GM12878 (cell line): ENCODE measurements at regions not wholly inside any gene's neighbourhood (a gene's known extent, or its start where the extent isn't known, plus 50 kb on each side); places are given as distances from the start of the nearest gene placed in this dataset.

ENCODE experiments used
- ATAC-seq: fragments of 200-7000 bp; cut with Tn5 transposase; 3 replicates; pipeline ENCODE4 v1.9.1; 2020; ENCODE audit warnings: mild to moderate bottlenecking, moderate library complexity
- BruUV-seq: library from RNA; stranded (reverse); fragments of 400-500 nt; replicated peaks from 2 replicates; lab custom pipeline; 2021; lab: Mats Ljungman, UMichigan
- CTCF ChIA-PET: fragments of 300-600 bp; sonication (Branson Sonifier 250); formaldehyde crosslinking; extraction: SDS; loops from one replicate; lab custom pipeline; 2021; ENCODE audit warnings: inconsistent platforms; lab: Yijun Ruan, JAX
- POLR2A ChIA-PET: fragments of 350-600 bp; formaldehyde crosslinking; extraction: SDS; loops from one replicate; lab custom pipeline; 2021; ENCODE audit warnings: inconsistent platforms; lab: Charles Lee
- RAD21 ChIA-PET: fragments of 300-600 bp; sonication (Branson Sonifier 250); formaldehyde crosslinking; loops from one replicate; lab custom pipeline; 2023; ENCODE audit warnings: antibody characterized with exemption; ENCODE audit not compliant: unreplicated experiment; lab: Charles Lee
- SMC1A ChIA-PET: fragments of 300-600 bp; sonication (Branson Sonifier 250); formaldehyde crosslinking; loops from one replicate; lab custom pipeline; 2023; ENCODE audit not compliant: unreplicated experiment, uncharacterized antibody; lab: Charles Lee
- DNase-seq: peaks from one replicate; pipeline ENCODE4 v3.0.0-alpha.2; 2011; ENCODE audit warnings: low read depth, low spot score
- FAIRE-seq: peaks from 3 replicates; lab custom pipeline; 2011; peaks lifted over from hg19 to GRCh38; lab: Jason Lieb, UNC
- H2AFZ ChIP-seq: 2 replicates; pipeline ENCODE4 v1.6.0; 2011; ENCODE audit warnings: low read depth, low read length, control low read depth; ENCODE audit not compliant: control insufficient read depth
- H3K27ac ChIP-seq: 2 replicates; pipeline ENCODE4 v1.5.1; 2011; ENCODE audit warnings: control low read depth; ENCODE audit not compliant: control insufficient read depth, insufficient read depth
- H3K27me3 ChIP-seq, 2 experiments: replicated peaks in 1 of 2; 2 replicates each; pipeline versions ENCODE4 v1.6.0 to v1.6.1; 2011; ENCODE audit warnings: low read length in 1 of 2; ENCODE audit not compliant: control insufficient read depth in 2 of 2, insufficient read depth in 2 of 2
- H3K36me3 ChIP-seq, 2 experiments: 2 replicates each; pipeline ENCODE4 v1.5.1; 2011; ENCODE audit warnings: low read length in 1 of 2; ENCODE audit not compliant: control insufficient read depth in 2 of 2, insufficient read depth in 2 of 2
- H3K4me1 ChIP-seq: 2 replicates; pipeline ENCODE4 v1.6.1; 2011; ENCODE audit warnings: mild to moderate bottlenecking, low read length, moderate library complexity, mixed read lengths; ENCODE audit not compliant: control insufficient read depth, insufficient read depth
- H3K4me2 ChIP-seq: 2 replicates; pipeline ENCODE4 v1.6.0; 2011; ENCODE audit warnings: control low read depth; ENCODE audit not compliant: control insufficient read depth, insufficient read depth
- H3K4me3 ChIP-seq: fragments of 200-600 bp; sonication (generic); 2 replicates; pipeline ENCODE4 v1.5.1; 2016
- H3K79me2 ChIP-seq: 2 replicates; pipeline ENCODE4 v1.6.0; 2011; ENCODE audit warnings: low read length; ENCODE audit not compliant: control insufficient read depth, insufficient read depth
- H3K9ac ChIP-seq: 2 replicates; pipeline ENCODE4 v1.8.0; 2011; ENCODE audit warnings: low read length, control low read depth, mixed read lengths; ENCODE audit not compliant: control insufficient read depth, insufficient read depth
- H3K9me3 ChIP-seq: replicated peaks from 3 replicates; pipeline ENCODE4 v1.5.1; 2011; ENCODE audit warnings: mild to moderate bottlenecking, low read length; ENCODE audit not compliant: control insufficient read depth, insufficient read depth
- H4K20me1 ChIP-seq: 2 replicates; pipeline ENCODE4 v1.6.0; 2011; ENCODE audit not compliant: control insufficient read depth, insufficient read depth
- BRCA1 ChIP-seq: IDR thresholded peaks from 2 replicates; pipeline ENCODE4 v1.6.1; 2011; ENCODE audit warnings: low read depth, low read length, improper control_type of control experiment
- CEBPB ChIP-seq, 2 experiments: fragments of 150-350 bp in 1 of 2; IDR thresholded peaks; 2 replicates each; pipeline ENCODE4 v1.6.1; 2012 to 2014; ENCODE audit warnings: low read depth in 2 of 2, low read length in 2 of 2, borderline replicate concordance in 1 of 2, inconsistent platforms in 1 of 2
- DPF2 ChIP-seq: fragments of 450-650 bp; IDR thresholded peaks from 2 replicates; pipeline ENCODE4 v1.6.1; 2017; ENCODE audit warnings: mild to moderate bottlenecking
- TCF7 ChIP-seq: IDR thresholded peaks from 2 replicates; pipeline ENCODE4 v1.6.1; 2014; ENCODE audit warnings: antibody characterized with exemption, borderline replicate concordance
- WGBS: methylation state at CpG from one replicate; pipeline ENCODE4 v1.1.6; 2016; ENCODE audit warnings: low lambda C conversion rate; ENCODE audit not compliant: insufficient replicate concordance, insufficient coverage; ENCODE audit errors: missing lambda C conversion rate; 5-methylcytosine and 5-hydroxymethylcytosine counted together
- in situ Hi-C: fragments of 300-500 bp; cut with MboI; formaldehyde crosslinking; loops from 9 replicates; pipeline ENCODE4 v1.14.3; 2018; ENCODE audit warnings: mixed read lengths
- intact Hi-C: fragments of 100-400 bp; cut with micrococcal nuclease; formaldehyde crosslinking; loops from one replicate; pipeline ENCODE4 v1.14.2; 2022; ENCODE audit not compliant: unreplicated experiment
- TF ChIP-seq, protein P1 (sequence below): IDR thresholded peaks from 2 replicates; pipeline ENCODE4 v1.6.1; 2011; ENCODE audit warnings: borderline replicate concordance, low read depth, mild to moderate bottlenecking, moderate library complexity, low read length; ENCODE audit not compliant: insufficient read depth, poor library complexity, severe bottlenecking
- TF ChIP-seq, protein P2 (sequence below): fragments of 450-650 bp; IDR thresholded peaks from 2 replicates; pipeline ENCODE4 v1.6.1; 2016; ENCODE audit warnings: mild to moderate bottlenecking
- TF ChIP-seq, protein P3 (sequence below): IDR thresholded peaks from 2 replicates; pipeline ENCODE4 v1.6.1; 2012; ENCODE audit warnings: low read length, inconsistent platforms
- TF ChIP-seq, protein P4 (sequence below): fragments of 450-650 bp; IDR thresholded peaks from 2 replicates; pipeline ENCODE4 v1.6.1; 2017; ENCODE audit warnings: low read depth, mild to moderate bottlenecking, moderate library complexity
- TF ChIP-seq, protein P5 (sequence below): fragments of 450-650 bp; IDR thresholded peaks from 2 replicates; pipeline ENCODE4 v1.6.1; 2017; ENCODE audit warnings: mild to moderate bottlenecking, moderate library complexity

DNA sequence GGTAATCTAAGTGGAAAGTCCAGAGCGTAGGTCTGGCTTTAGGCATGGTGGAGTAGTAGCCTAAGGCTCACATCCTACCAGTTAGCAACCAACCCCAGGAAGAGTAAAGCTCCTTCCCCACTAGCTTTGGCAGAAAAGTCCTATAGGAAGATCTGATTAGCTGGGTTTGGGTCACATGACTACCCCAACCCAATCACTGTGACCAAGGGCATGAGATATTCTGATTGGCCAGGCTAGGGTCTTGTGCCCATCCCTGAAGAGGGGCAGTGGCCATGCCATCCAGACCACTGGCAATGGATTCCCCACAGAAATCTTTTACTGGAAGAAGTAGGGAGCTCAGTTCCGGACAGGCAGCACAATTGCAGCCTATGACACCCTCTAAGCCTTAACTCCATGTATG lies 58.6 kb upstream of the CD34 start:
- Histone ChIP-seq H3K36me3 (no peaks in the 10 kb centered on the region), H4K20me1 (no peaks in the 10 kb centered on the region), H3K9ac (no peak overlapping the region), H3K9me3 (no peaks in the 10 kb centered on the region), H3K27ac (no peak overlapping the region), H3K4me2 (no peak overlapping the region), H3K4me3 (no peak overlapping the region), H3K27me3 (peaks cover 0 to 7% of the 10 kb centered on the region in 2 experiments; a peak in 2 of 4 replicates), H3K4me1 (no peaks in the 10 kb centered on the region), H3K79me2 (no peaks in the 10 kb centered on the region), H2AFZ (no peak overlapping the region)
- DNase-seq (no peak), FAIRE-seq (no peak), ATAC-seq (no peak; the same call in 2 of the 3 replicates)
- SMC1A ChIA-PET: interaction anchor here (1.1 to 2.3 kb wide), 4 partner anchors 72 to 391 kb away, joined by 3 to 7 read pairs (median 4); no protein-coding TSS in a partner anchor
- intact Hi-C loops: no loop called here
- no TSS peak for BruUV-seq
- in situ Hi-C loops: loop anchor here (5.0 to 10.0 kb wide), 2 partner anchors 72 to 145 kb away; no protein-coding TSS in a partner anchor
- RAD21 ChIA-PET: interaction anchor here (1.9 kb wide), 1 partner anchor 84 kb away, joined by 15 read pairs; no protein-coding TSS in a partner anchor
- WGBS: 56% methylated on average over 2 of the region's 2 CpGs
- CTCF ChIA-PET: interaction anchor here (0.8 to 6.3 kb wide), 8 partner anchors 12 to 170 kb away, joined by 3 to 52 read pairs (median 4); no protein-coding TSS in a partner anchor
- POLR2A ChIA-PET: no interaction called here
- TF ChIP-seq TCF7 (no peak), BRCA1 (no peak), CEBPB (IDR thresholded peaks at IDR 0.05; ENCODE audit: borderline replicate concordance in 1 of 2, low read depth in 2 of 2, low read length in 2 of 2) (no peak), DPF2 (no peak)
- TF ChIP-seq, protein P1, sequence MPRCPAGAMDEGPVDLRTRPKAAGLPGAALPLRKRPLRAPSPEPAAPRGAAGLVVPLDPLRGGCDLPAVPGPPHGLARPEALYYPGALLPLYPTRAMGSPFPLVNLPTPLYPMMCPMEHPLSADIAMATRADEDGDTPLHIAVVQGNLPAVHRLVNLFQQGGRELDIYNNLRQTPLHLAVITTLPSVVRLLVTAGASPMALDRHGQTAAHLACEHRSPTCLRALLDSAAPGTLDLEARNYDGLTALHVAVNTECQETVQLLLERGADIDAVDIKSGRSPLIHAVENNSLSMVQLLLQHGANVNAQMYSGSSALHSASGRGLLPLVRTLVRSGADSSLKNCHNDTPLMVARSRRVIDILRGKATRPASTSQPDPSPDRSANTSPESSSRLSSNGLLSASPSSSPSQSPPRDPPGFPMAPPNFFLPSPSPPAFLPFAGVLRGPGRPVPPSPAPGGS: no peak
- TF ChIP-seq, protein P2, sequence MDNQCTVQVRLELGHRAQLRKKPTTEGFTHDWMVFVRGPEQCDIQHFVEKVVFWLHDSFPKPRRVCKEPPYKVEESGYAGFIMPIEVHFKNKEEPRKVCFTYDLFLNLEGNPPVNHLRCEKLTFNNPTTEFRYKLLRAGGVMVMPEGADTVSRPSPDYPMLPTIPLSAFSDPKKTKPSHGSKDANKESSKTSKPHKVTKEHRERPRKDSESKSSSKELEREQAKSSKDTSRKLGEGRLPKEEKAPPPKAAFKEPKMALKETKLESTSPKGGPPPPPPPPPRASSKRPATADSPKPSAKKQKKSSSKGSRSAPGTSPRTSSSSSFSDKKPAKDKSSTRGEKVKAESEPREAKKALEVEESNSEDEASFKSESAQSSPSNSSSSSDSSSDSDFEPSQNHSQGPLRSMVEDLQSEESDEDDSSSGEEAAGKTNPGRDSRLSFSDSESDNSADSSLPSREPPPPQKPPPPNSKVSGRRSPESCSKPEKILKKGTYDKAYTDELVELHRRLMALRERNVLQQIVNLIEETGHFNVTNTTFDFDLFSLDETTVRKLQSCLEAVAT: no peak
- TF ChIP-seq, protein P3, sequence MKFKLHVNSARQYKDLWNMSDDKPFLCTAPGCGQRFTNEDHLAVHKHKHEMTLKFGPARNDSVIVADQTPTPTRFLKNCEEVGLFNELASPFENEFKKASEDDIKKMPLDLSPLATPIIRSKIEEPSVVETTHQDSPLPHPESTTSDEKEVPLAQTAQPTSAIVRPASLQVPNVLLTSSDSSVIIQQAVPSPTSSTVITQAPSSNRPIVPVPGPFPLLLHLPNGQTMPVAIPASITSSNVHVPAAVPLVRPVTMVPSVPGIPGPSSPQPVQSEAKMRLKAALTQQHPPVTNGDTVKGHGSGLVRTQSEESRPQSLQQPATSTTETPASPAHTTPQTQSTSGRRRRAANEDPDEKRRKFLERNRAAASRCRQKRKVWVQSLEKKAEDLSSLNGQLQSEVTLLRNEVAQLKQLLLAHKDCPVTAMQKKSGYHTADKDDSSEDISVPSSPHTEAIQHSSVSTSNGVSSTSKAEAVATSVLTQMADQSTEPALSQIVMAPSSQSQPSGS: no peak
- TF ChIP-seq, protein P4, sequence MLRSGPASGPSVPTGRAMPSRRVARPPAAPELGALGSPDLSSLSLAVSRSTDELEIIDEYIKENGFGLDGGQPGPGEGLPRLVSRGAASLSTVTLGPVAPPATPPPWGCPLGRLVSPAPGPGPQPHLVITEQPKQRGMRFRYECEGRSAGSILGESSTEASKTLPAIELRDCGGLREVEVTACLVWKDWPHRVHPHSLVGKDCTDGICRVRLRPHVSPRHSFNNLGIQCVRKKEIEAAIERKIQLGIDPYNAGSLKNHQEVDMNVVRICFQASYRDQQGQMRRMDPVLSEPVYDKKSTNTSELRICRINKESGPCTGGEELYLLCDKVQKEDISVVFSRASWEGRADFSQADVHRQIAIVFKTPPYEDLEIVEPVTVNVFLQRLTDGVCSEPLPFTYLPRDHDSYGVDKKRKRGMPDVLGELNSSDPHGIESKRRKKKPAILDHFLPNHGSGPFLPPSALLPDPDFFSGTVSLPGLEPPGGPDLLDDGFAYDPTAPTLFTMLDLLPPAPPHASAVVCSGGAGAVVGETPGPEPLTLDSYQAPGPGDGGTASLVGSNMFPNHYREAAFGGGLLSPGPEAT: no peak
- TF ChIP-seq, protein P5, sequence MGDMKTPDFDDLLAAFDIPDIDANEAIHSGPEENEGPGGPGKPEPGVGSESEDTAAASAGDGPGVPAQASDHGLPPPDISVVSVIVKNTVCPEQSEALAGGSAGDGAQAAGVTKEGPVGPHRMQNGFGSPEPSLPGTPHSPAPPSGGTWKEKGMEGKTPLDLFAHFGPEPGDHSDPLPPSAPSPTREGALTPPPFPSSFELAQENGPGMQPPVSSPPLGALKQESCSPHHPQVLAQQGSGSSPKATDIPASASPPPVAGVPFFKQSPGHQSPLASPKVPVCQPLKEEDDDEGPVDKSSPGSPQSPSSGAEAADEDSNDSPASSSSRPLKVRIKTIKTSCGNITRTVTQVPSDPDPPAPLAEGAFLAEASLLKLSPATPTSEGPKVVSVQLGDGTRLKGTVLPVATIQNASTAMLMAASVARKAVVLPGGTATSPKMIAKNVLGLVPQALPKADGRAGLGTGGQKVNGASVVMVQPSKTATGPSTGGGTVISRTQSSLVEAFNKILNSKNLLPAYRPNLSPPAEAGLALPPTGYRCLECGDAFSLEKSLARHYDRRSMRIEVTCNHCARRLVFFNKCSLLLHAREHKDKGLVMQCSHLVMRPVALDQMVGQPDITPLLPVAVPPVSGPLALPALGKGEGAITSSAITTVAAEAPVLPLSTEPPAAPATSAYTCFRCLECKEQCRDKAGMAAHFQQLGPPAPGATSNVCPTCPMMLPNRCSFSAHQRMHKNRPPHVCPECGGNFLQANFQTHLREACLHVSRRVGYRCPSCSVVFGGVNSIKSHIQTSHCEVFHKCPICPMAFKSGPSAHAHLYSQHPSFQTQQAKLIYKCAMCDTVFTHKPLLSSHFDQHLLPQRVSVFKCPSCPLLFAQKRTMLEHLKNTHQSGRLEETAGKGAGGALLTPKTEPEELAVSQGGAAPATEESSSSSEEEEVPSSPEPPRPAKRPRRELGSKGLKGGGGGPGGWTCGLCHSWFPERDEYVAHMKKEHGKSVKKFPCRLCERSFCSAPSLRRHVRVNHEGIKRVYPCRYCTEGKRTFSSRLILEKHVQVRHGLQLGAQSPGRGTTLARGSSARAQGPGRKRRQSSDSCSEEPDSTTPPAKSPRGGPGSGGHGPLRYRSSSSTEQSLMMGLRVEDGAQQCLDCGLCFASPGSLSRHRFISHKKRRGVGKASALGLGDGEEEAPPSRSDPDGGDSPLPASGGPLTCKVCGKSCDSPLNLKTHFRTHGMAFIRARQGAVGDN: no peak
